DOHH2 (cell line): ENCODE measurements at regions not wholly inside any gene's neighbourhood (a gene's known extent, or its start where the extent isn't known, plus 50 kb on each side); places are given as distances from the start of the nearest gene placed in this dataset.

Source experiments
- CTCF ChIP-seq: fragments of 200-600 bp; sonication (generic); IDR thresholded peaks from one replicate; pipeline ENCODE4 v1.5.1; 2014; ENCODE audit warnings: antibody characterized with exemption, mild to moderate bottlenecking, low read depth, low read length; ENCODE audit not compliant: poor library complexity, severe bottlenecking
- EZH2phosphoT487 ChIP-seq: fragments of 200-600 bp; sonication (generic); IDR thresholded peaks from 2 replicates; pipeline ENCODE4 v1.6.1; 2017; ENCODE audit warnings: borderline replicate concordance, mild to moderate bottlenecking, antibody characterized with exemption, low read length, moderate library complexity, mixed read lengths

- TF ChIP-seq CTCF (no peak), EZH2phosphoT487 (no peak)
These were observed 220.3 kb upstream of the ZNF32 start for GRCh38 chr10:43868952-43869351.
